ENCODE measurements at regions not wholly inside any gene's neighbourhood (a gene's known extent, or its start where the extent isn't known, plus 50 kb on each side); places are given as distances from the start of the nearest gene placed in this dataset.

DNA sequence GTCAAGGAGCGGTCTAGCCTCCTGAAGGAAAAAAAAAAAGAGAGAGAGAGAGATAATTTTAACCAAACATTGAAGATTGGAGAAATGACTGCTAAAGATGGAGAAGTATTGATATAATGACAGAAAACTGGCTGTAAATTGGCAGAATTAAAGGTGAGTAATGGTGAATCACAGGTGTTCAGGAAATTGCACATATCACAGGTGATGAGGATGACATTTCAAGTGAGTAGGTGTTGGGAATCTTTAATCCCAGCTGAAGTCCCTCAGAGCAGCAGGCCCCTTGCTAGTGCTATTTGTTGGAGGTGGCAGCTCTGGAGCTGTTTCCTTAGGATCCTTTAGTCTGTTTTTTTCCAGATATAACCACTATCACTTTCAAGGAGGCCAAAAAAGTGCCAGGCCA is 678.4 kb upstream of the VRK2 start:
- Histone ChIP-seq H3K27me3 (no peaks in the 10 kb centered on the region), H3K4me1 (no peaks in the 10 kb centered on the region), H3K27ac (no peak overlapping the region), H3K36me3 (no peaks in the 10 kb centered on the region), H3K4me3 (no peak overlapping the region), H3K9me3 (peaks cover 0 to 12% (median 1%) of the 10 kb centered on the region in 4 donors)
- 97 to 100% methylated on average over 1 of the region's 1 CpG for WGBS, 2 donors
- TF ChIP-seq POLR2A (IDR thresholded peaks at IDR 0.05) (no peak), EP300 (IDR thresholded peaks at IDR 0.05) (no peak)
- TF ChIP-seq, protein P1, sequence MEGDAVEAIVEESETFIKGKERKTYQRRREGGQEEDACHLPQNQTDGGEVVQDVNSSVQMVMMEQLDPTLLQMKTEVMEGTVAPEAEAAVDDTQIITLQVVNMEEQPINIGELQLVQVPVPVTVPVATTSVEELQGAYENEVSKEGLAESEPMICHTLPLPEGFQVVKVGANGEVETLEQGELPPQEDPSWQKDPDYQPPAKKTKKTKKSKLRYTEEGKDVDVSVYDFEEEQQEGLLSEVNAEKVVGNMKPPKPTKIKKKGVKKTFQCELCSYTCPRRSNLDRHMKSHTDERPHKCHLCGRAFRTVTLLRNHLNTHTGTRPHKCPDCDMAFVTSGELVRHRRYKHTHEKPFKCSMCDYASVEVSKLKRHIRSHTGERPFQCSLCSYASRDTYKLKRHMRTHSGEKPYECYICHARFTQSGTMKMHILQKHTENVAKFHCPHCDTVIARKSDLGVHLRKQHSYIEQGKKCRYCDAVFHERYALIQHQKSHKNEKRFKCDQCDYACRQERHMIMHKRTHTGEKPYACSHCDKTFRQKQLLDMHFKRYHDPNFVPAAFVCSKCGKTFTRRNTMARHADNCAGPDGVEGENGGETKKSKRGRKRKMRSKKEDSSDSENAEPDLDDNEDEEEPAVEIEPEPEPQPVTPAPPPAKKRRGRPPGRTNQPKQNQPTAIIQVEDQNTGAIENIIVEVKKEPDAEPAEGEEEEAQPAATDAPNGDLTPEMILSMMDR (IDR thresholded peaks at IDR 0.05) = no peak
- no peak for DNase-seq (ENCODE audit: low spot score in 2 of 2)

DNA sequence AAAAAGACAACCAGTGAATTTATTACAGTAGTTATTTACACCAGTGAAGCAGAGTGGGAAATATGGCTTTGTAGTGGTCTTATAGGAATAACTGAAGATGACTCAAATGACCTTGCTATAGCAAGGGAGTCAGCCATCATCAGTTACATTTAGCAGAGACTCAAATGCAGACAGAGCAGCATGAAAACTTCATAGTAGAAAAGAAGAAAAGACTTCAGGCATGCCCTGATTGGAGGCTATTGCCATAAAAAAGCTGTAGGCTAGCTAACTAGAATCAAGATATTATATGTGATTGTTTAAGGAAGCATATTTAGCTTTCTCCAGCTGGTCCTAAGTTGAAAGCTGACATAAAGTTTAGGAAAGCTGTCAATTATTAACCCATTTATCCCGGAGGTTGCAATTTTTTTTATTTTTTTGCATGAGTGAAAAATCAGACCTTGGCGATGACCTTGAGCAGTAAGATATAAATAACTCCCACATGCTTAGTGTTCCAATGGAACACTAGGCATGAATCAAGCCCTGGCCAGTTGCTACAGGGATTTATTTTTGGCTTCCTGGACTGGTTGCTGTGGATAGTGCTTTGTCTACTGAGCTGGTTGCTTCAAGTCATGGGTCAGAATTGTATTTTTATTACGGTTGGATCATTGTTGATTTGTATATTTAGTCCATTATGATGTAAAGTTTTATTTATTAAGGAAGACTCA is 675.6 kb upstream of the VRK2 start:
- TF ChIP-seq, protein P1 (IDR thresholded peaks at IDR 0.05) = no peak
- TF ChIP-seq EP300 (IDR thresholded peaks at IDR 0.05) (no peak), POLR2A (IDR thresholded peaks at IDR 0.05) (no peak)
- WGBS, 2 donors = 49 to 63% methylated on average over 3 of the region's 3 CpGs
- no peaks in the 10 kb centered on the region for H3K36me3 ChIP-seq
- H3K4me3 ChIP-seq = no peak overlapping the region
- no peak for DNase-seq (ENCODE audit: low spot score in 2 of 2)
- H3K27me3 ChIP-seq = no peaks in the 10 kb centered on the region
- no peak overlapping the region for H3K27ac ChIP-seq
- peaks cover 0 to 12% (median 1%) of the 10 kb centered on the region in 4 donors for H3K9me3 ChIP-seq
- no peaks in the 10 kb centered on the region for H3K4me1 ChIP-seq

DNA sequence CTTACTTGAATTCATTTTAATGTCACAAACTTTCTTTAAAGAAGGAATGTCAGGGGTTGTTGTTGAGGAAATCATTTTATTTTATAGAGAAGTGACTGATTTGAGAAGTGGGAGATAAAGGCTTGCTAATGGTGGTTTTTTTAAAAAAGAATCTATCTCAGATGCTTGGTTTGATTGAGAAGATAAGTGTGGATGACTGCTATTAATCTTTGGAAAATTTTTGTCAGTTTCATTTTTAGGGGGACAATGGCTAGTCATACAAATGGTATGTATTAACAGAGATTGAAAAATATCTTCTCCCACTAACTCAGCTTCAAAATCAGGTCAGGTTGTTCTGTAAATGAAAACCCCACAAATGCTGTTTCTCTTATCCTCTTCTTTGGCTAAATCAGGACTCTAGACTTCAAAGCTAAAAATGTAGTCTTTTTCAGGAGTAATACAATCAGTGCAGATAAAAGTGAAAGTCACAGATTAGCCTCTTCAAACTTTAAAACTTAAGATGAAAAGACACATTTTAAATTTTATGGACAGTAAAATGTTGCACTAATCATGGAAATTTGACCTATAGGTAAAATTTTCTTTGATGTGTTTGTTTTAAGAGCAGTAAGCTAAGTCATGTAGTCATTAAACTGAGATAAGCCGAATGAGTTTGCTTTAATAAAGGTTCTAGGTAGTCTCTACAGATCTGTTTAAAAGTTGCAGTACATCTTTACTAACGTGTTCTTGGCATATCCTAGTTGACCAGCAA is 674.2 kb upstream of the VRK2 start:
- Histone ChIP-seq H3K27me3 (no peaks in the 10 kb centered on the region), H3K4me3 (no peak overlapping the region), H3K27ac (no peak overlapping the region), H3K36me3 (no peaks in the 10 kb centered on the region), H3K4me1 (no peaks in the 10 kb centered on the region), H3K9me3 (peaks cover 0 to 12% (median 0%) of the 10 kb centered on the region in 4 donors)
- DNase-seq (ENCODE audit: low spot score in 2 of 2) = no peak
- 64 to 65% methylated on average over 2 of the region's 2 CpGs for WGBS, 2 donors
- TF ChIP-seq POLR2A (IDR thresholded peaks at IDR 0.05) (no peak), EP300 (IDR thresholded peaks at IDR 0.05) (no peak)
- TF ChIP-seq, protein P1 (IDR thresholded peaks at IDR 0.05) = no peak

DNA sequence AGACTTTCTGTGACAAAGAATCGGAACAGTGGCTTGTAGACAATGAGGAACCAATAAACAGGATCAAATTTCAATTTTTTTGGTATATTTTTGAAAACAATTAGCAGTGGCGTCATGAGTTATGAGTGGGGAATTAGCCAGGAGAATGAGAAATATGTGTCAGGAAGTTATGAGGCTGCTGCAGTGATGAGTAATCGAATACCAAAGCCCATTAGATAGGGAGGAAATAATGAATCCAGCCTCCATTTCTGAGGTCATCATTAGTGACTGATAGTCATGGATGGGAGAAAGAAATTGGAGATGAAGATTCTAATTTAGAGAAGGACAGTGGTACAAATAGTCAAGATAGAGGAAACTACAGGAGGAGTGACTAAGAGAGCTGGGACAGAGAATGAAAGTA is 673.1 kb upstream of the VRK2 start:
- DNase-seq (ENCODE audit: low spot score in 2 of 2) = no peak
- WGBS, 2 donors = 62 to 76% methylated on average over 3 of the region's 3 CpGs
- H3K27ac ChIP-seq = no peak overlapping the region
- no peak overlapping the region for H3K4me3 ChIP-seq
- H3K27me3 ChIP-seq = no peaks in the 10 kb centered on the region
- TF ChIP-seq POLR2A (IDR thresholded peaks at IDR 0.05) (no peak), EP300 (IDR thresholded peaks at IDR 0.05) (no peak)
- TF ChIP-seq, protein P1 (IDR thresholded peaks at IDR 0.05) = no peak
- peaks cover 0 to 12% (median 0%) of the 10 kb centered on the region in 4 donors for H3K9me3 ChIP-seq
- no peaks in the 10 kb centered on the region for H3K36me3 ChIP-seq
- no peaks in the 10 kb centered on the region for H3K4me1 ChIP-seq

DNA sequence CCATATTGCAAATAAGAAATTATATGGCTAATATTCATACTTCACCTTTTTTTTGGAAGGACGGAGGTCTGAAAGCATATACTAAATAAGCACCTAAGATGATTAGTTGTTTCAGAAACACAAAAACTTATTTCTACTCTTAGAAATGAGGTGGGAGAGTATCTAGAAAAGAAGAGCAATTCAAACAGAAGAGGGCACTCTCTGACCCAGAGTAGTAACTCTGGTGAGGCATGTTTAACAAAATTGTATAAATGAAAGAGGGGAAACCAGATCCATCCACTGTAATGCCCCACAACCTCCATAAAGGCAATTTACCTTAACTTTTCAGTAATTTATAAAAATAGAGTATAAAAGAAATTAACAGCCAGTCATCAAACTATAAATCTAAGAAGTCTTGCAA is 669.6 kb upstream of the VRK2 start:
- H3K27ac ChIP-seq = no peak overlapping the region
- 48 to 100% methylated on average over 1 of the region's 1 CpG for WGBS, 2 donors
- no peak for TF ChIP-seq EP300 (IDR thresholded peaks at IDR 0.05)
- TF ChIP-seq, protein P1 (IDR thresholded peaks at IDR 0.05) = no peak
- no peak for TF ChIP-seq POLR2A (IDR thresholded peaks at IDR 0.05)

More for the DNA sequence above, 669.6 kb upstream of the VRK2 start:
- H3K36me3 ChIP-seq = no peaks in the 10 kb centered on the region
- no peaks in the 10 kb centered on the region for H3K27me3 ChIP-seq
- H3K4me1 ChIP-seq = no peaks in the 10 kb centered on the region
- peaks cover 0 to 3% (median 0%) of the 10 kb centered on the region in 4 donors for H3K9me3 ChIP-seq
- no peak overlapping the region for H3K4me3 ChIP-seq
- DNase-seq (ENCODE audit: low spot score in 2 of 2) = no peak

Measured in tibial nerve (tissue), 4 donors.